ENCODE measurements at regions not wholly inside any gene's neighbourhood (a gene's known extent, or its start where the extent isn't known, plus 50 kb on each side); places are given as distances from the start of the nearest gene placed in this dataset.

GRCh38 chr2:7835151-7835550, 846.7 kb upstream of the ID2 start:
- H3K36me3 Mint-ChIP-seq, result no peaks in the 10 kb centered on the region
- Histone ChIP-seq H3K9me3 (replicated peaks in 1 of 2; ENCODE audit: control insufficient read depth in 1 of 2, insufficient read depth in 1 of 2, low read length in 2 of 2) (no peaks in the 10 kb centered on the region), H3K36me3 (replicated peaks in 1 of 2; ENCODE audit: control insufficient read depth in 1 of 2, insufficient read depth in 2 of 2, low read length in 2 of 2) (no peaks in the 10 kb centered on the region), H3K4me2 (replicated peaks; ENCODE audit: extremely low read depth, low read length, poor library complexity, severe bottlenecking) (no peak overlapping the region), H3K4me1 (ENCODE audit: control insufficient read depth in 1 of 2, insufficient read depth in 2 of 2, low read length in 2 of 2) (peaks cover 12 to 19% of the 10 kb centered on the region in 2 donors), H3K79me2 (ENCODE audit: insufficient read depth, low read length) (no peaks in the 10 kb centered on the region), H4K20me1 (ENCODE audit: insufficient read depth, low read length) (no peaks in the 10 kb centered on the region), H3K4me3 (replicated peaks in 1 of 3; ENCODE audit: low read depth in 2 of 3, low read length in 3 of 3) (no peak overlapping the region), H2AFZ (ENCODE audit: insufficient read depth, low read depth, low read length, poor library complexity, severe bottlenecking) (peak overlapping the region; percentile 52), H3K9ac (ENCODE audit: insufficient read depth, low read length, poor library complexity, severe bottlenecking) (no peak overlapping the region), H3K27me3 (ENCODE audit: control insufficient read depth in 2 of 2, insufficient read depth in 2 of 2, low read length in 2 of 2) (no peaks in the 10 kb centered on the region), H3K27ac (ENCODE audit: low read depth in 1 of 2, low read length in 2 of 2) (no peak overlapping the region)
- intact Hi-C loops (cut with micrococcal nuclease), result no loop called here
- H3K27me3 Mint-ChIP-seq (ENCODE audit: low read depth in 3 of 3), result peaks cover 0 to 4% (median 2%) of the 10 kb centered on the region in 3 donors
- no peak for DNase-seq
- peaks cover 17% of the 10 kb centered on the region for H3K4me1 Mint-ChIP-seq
- peaks cover 0 to 2% (median 0%) of the 10 kb centered on the region in 7 donors for H3K9me3 Mint-ChIP-seq
- 50% methylated on average over 3 of the region's 3 CpGs for WGBS (ENCODE audit: insufficient coverage)
- no peak overlapping the region for H3K27ac Mint-ChIP-seq
- no peak for TF ChIP-seq CTCF (IDR thresholded peaks at IDR 0.05)
- H3K4me3 Mint-ChIP-seq, result no peak overlapping the region

GRCh38 chr2:7835693-7836680, 845.9 kb upstream of the ID2 start:
- WGBS (ENCODE audit: insufficient coverage), result 60% methylated on average over 5 of the region's 12 CpGs
- H3K4me3 Mint-ChIP-seq, result peak overlapping the region in 1 of 2 donors; percentile 62
- DNase-seq, result peak; percentile 45 to 49 (median 45)
- no peaks in the 10 kb centered on the region for H3K79me2 ChIP-seq (ENCODE audit: insufficient read depth, low read length)
- peaks cover 0 to 3% (median 0%) of the 10 kb centered on the region in 7 donors for H3K9me3 Mint-ChIP-seq
- TF ChIP-seq CTCF (IDR thresholded peaks at IDR 0.05), result no peak
- H3K4me2 ChIP-seq (replicated peaks; ENCODE audit: extremely low read depth, low read length, poor library complexity, severe bottlenecking), result peak overlapping the region; percentile 50
- peaks cover 12 to 19% of the 10 kb centered on the region in 2 donors for H3K4me1 ChIP-seq (ENCODE audit: control insufficient read depth in 1 of 2, insufficient read depth in 2 of 2, low read length in 2 of 2)
- no peaks in the 10 kb centered on the region for H3K27me3 ChIP-seq (ENCODE audit: control insufficient read depth in 2 of 2, insufficient read depth in 2 of 2, low read length in 2 of 2)
- H2AFZ ChIP-seq (ENCODE audit: insufficient read depth, low read depth, low read length, poor library complexity, severe bottlenecking), result peak overlapping the region; percentile 52
- H4K20me1 ChIP-seq (ENCODE audit: insufficient read depth, low read length), result no peaks in the 10 kb centered on the region
- no peaks in the 10 kb centered on the region for H3K9me3 ChIP-seq (replicated peaks in 1 of 2; ENCODE audit: control insufficient read depth in 1 of 2, insufficient read depth in 1 of 2, low read length in 2 of 2)
- no peaks in the 10 kb centered on the region for H3K36me3 ChIP-seq (replicated peaks in 1 of 2; ENCODE audit: control insufficient read depth in 1 of 2, insufficient read depth in 2 of 2, low read length in 2 of 2)
- H3K27ac Mint-ChIP-seq, result peak overlapping the region in 1 of 7 donors; percentile 25
- peaks cover 19% of the 10 kb centered on the region for H3K4me1 Mint-ChIP-seq
- H3K4me3 ChIP-seq (replicated peaks in 1 of 3; ENCODE audit: low read depth in 2 of 3, low read length in 3 of 3), result peak overlapping the region in 1 of 3 experiments; percentile 33
- peaks cover 2 to 4% (median 2%) of the 10 kb centered on the region in 3 donors for H3K27me3 Mint-ChIP-seq (ENCODE audit: low read depth in 3 of 3)
- no peaks in the 10 kb centered on the region for H3K36me3 Mint-ChIP-seq
- no peak overlapping the region for H3K9ac ChIP-seq (ENCODE audit: insufficient read depth, low read length, poor library complexity, severe bottlenecking)
- no peak overlapping the region for H3K27ac ChIP-seq (ENCODE audit: low read depth in 1 of 2, low read length in 2 of 2)
- intact Hi-C loops (cut with micrococcal nuclease), result no loop called here

All from CD14-positive monocyte (primary cell).